GM12892 (cell line): ENCODE measurements at regions not wholly inside any gene's neighbourhood (a gene's known extent, or its start where the extent isn't known, plus 50 kb on each side); places are given as distances from the start of the nearest gene placed in this dataset.

Experiments used
- POLR2A ChIP-seq: IDR thresholded peaks from 2 replicates; pipeline ENCODE4 v1.6.1; 2011; ENCODE audit warnings: low read depth, low read length, control low read depth
- POLR2AphosphoS5 ChIP-seq: IDR thresholded peaks from 2 replicates; pipeline ENCODE4 v1.6.1; 2011; ENCODE audit warnings: low read depth, low read length, control low read depth

GRCh38 chr5:86465052-86465838 lies 152.5 kb upstream of the COX7C start:
- TF ChIP-seq POLR2AphosphoS5 (no peak), POLR2A (no peak)
